ENCODE measurements at regions not wholly inside any gene's neighbourhood (a gene's known extent, or its start where the extent isn't known, plus 50 kb on each side); places are given as distances from the start of the nearest gene placed in this dataset.
"Not testable (repeated sequence)": the region's sequence is repeated elsewhere in the genome, so short reads cannot be mapped to it uniquely, and the experiment has no call there.

- no peak overlapping the region for H3K4me3 ChIP-seq (ENCODE audit: low read length)
- DNase-seq (ENCODE audit: low read depth, low spot score) = no peak
Measured at GRCh38 chr5:9785751-9786150, 155.6 kb upstream of the TAS2R1 start.

GRCh38 chr5:9784231-9784630 lies 154.1 kb upstream of the TAS2R1 start:
- no peak overlapping the region for H3K4me3 ChIP-seq (ENCODE audit: low read length)
- no peak for DNase-seq (ENCODE audit: low read depth, low spot score)

- no peak for DNase-seq (ENCODE audit: low read depth, low spot score)
- H3K4me3 ChIP-seq (ENCODE audit: low read length) = no peak overlapping the region
Measured at GRCh38 chr5:9782826-9783560, 152.8 kb upstream of the TAS2R1 start.

- DNase-seq (ENCODE audit: low read depth, low spot score) = no peak
- no peak overlapping the region for H3K4me3 ChIP-seq (ENCODE audit: low read length)
Measured at GRCh38 chr5:9781890-9782289, 151.7 kb upstream of the TAS2R1 start.

GRCh38 chr5:9781275-9781674 lies 151.1 kb upstream of the TAS2R1 start:
- H3K4me3 ChIP-seq (ENCODE audit: low read length) = no peak overlapping the region

GRCh38 chr5:9780501-9780900 lies 150.3 kb upstream of the TAS2R1 start:
- H3K4me3 ChIP-seq (ENCODE audit: low read length) = no peak overlapping the region
- DNase-seq (ENCODE audit: low read depth, low spot score) = no peak

More at GRCh38 chr5:9781275-9781674, 151.1 kb upstream of the TAS2R1 start:
- no peak for DNase-seq (ENCODE audit: low read depth, low spot score)

GRCh38 chr5:9776525-9776924 lies 146.4 kb upstream of the TAS2R1 start:
- no peak for DNase-seq (ENCODE audit: low read depth, low spot score)
- H3K4me3 ChIP-seq (ENCODE audit: low read length) = no peak overlapping the region

GRCh38 chr5:9775339-9775738 lies 145.2 kb upstream of the TAS2R1 start:
- no peak for DNase-seq (ENCODE audit: low read depth, low spot score)

GRCh38 chr5:9774472-9775079 lies 144.4 kb upstream of the TAS2R1 start:
- no peak for DNase-seq (ENCODE audit: low read depth, low spot score)
- H3K4me3 ChIP-seq (ENCODE audit: low read length) = no peak overlapping the region

More at GRCh38 chr5:9775339-9775738, 145.2 kb upstream of the TAS2R1 start:
- no peak overlapping the region for H3K4me3 ChIP-seq (ENCODE audit: low read length)

- no peak overlapping the region for H3K4me3 ChIP-seq (ENCODE audit: low read length)
- no peak for DNase-seq (ENCODE audit: low read depth, low spot score)
Measured at GRCh38 chr5:9771079-9771478, 140.9 kb upstream of the TAS2R1 start.

GRCh38 chr5:9766581-9766980 lies 136.4 kb upstream of the TAS2R1 start:
- no peak for DNase-seq (ENCODE audit: low read depth, low spot score)
- H3K4me3 ChIP-seq (ENCODE audit: low read length) = no peak overlapping the region

- no peak overlapping the region for H3K4me3 ChIP-seq (ENCODE audit: low read length)
- DNase-seq (ENCODE audit: low read depth, low spot score) = no peak
Measured at GRCh38 chr5:9765419-9766140, 135.4 kb upstream of the TAS2R1 start.

GRCh38 chr5:9761706-9762105 lies 131.6 kb upstream of the TAS2R1 start:
- no peak for DNase-seq (ENCODE audit: low read depth, low spot score)

GRCh38 chr5:9752670-9753069 lies 122.5 kb upstream of the TAS2R1 start:
- not testable (repeated sequence) for DNase-seq (ENCODE audit: low read depth, low spot score); H3K4me3 ChIP-seq (ENCODE audit: low read length)

More at GRCh38 chr5:9761706-9762105, 131.6 kb upstream of the TAS2R1 start:
- no peak overlapping the region for H3K4me3 ChIP-seq (ENCODE audit: low read length)

GRCh38 chr5:9743507-9743906 lies 113.4 kb upstream of the TAS2R1 start:
- no peak overlapping the region for H3K4me3 ChIP-seq (ENCODE audit: low read length)
- DNase-seq (ENCODE audit: low read depth, low spot score) = no peak

- no peak overlapping the region for H3K4me3 ChIP-seq (ENCODE audit: low read length)
- DNase-seq (ENCODE audit: low read depth, low spot score) = no peak
Measured at GRCh38 chr5:9742848-9743247, 112.7 kb upstream of the TAS2R1 start.

GRCh38 chr5:9739135-9739534 lies 109.0 kb upstream of the TAS2R1 start:
- DNase-seq (ENCODE audit: low read depth, low spot score) = no peak
- no peak overlapping the region for H3K4me3 ChIP-seq (ENCODE audit: low read length)

- DNase-seq (ENCODE audit: low read depth, low spot score) = no peak
- H3K4me3 ChIP-seq (ENCODE audit: low read length) = no peak overlapping the region
Measured at GRCh38 chr5:9737265-9737664, 107.1 kb upstream of the TAS2R1 start.

GRCh38 chr5:9733486-9733885 lies 103.3 kb upstream of the TAS2R1 start:
- no peak for DNase-seq (ENCODE audit: low read depth, low spot score)

GRCh38 chr5:9731159-9731558 lies 101.0 kb upstream of the TAS2R1 start:
- H3K4me3 ChIP-seq (ENCODE audit: low read length) = no peak overlapping the region
- no peak for DNase-seq (ENCODE audit: low read depth, low spot score)

More at GRCh38 chr5:9733486-9733885, 103.3 kb upstream of the TAS2R1 start:
- no peak overlapping the region for H3K4me3 ChIP-seq (ENCODE audit: low read length)

Data from Jurkat, Clone E6-1 (cell line).